ENCODE measurements at regions not wholly inside any gene's neighbourhood (a gene's known extent, or its start where the extent isn't known, plus 50 kb on each side); places are given as distances from the start of the nearest gene placed in this dataset.

- no peak for DNase-seq (ENCODE audit: low spot score)
These were observed 276.4 kb downstream of the HRH4 start for GRCh38 chr18:24736662-24737330.

GRCh38 chr18:24740829-24741228 is 280.4 kb downstream of the HRH4 start:
- no peak for DNase-seq (ENCODE audit: low spot score)

GRCh38 chr18:24741321-24741720 is 280.9 kb downstream of the HRH4 start:
- no peak for DNase-seq (ENCODE audit: low spot score)

- DNase-seq (ENCODE audit: low spot score): no peak
These were observed 281.7 kb downstream of the HRH4 start for GRCh38 chr18:24741965-24742724.

GRCh38 chr18:24754583-24755253 is 294.3 kb downstream of the HRH4 start:
- DNase-seq (ENCODE audit: low spot score): no peak

GRCh38 chr18:24756385-24756784 is 295.9 kb downstream of the HRH4 start:
- no peak for DNase-seq (ENCODE audit: low spot score)

GRCh38 chr18:24757134-24757533 is 296.7 kb downstream of the HRH4 start:
- no peak for DNase-seq (ENCODE audit: low spot score)

- no peak for DNase-seq (ENCODE audit: low spot score)
These were observed 301.3 kb downstream of the HRH4 start for GRCh38 chr18:24761765-24762164.

GRCh38 chr18:24762511-24762910 is 302.1 kb downstream of the HRH4 start:
- DNase-seq (ENCODE audit: low spot score): no peak

- no peak for DNase-seq (ENCODE audit: low spot score)
These were observed 303.5 kb downstream of the HRH4 start for GRCh38 chr18:24763765-24764513.

- no peak for DNase-seq (ENCODE audit: low spot score)
These were observed 304.3 kb downstream of the HRH4 start for GRCh38 chr18:24764766-24765165.

GRCh38 chr18:24766376-24766775 is 305.9 kb downstream of the HRH4 start:
- no peak for DNase-seq (ENCODE audit: low spot score)

- DNase-seq (ENCODE audit: low spot score): no peak
These were observed 310.0 kb downstream of the HRH4 start for GRCh38 chr18:24770311-24771024.

- DNase-seq (ENCODE audit: low spot score): no peak
These were observed 310.9 kb downstream of the HRH4 start for GRCh38 chr18:24771300-24771699.

GRCh38 chr18:24773101-24773500 is 312.7 kb downstream of the HRH4 start:
- DNase-seq (ENCODE audit: low spot score): no peak

- no peak for DNase-seq (ENCODE audit: low spot score)
These were observed 315.6 kb downstream of the HRH4 start for GRCh38 chr18:24776019-24776418.

- no peak for DNase-seq (ENCODE audit: low spot score)
These were observed 318.5 kb downstream of the HRH4 start for GRCh38 chr18:24778810-24779418.

GRCh38 chr18:24782566-24782965 is 322.1 kb downstream of the HRH4 start:
- no peak for DNase-seq (ENCODE audit: low spot score)

GRCh38 chr18:24785019-24785418 is 324.6 kb downstream of the HRH4 start:
- no peak for DNase-seq (ENCODE audit: low spot score)

GRCh38 chr18:24786027-24786426 is 325.6 kb downstream of the HRH4 start:
- no peak for DNase-seq (ENCODE audit: low spot score)

- no peak for DNase-seq (ENCODE audit: low spot score)
These were observed 329.9 kb downstream of the HRH4 start for GRCh38 chr18:24790347-24790746.
